Lower leg skin (tissue), 3 donors: ENCODE measurements at regions not wholly inside any gene's neighbourhood (a gene's known extent, or its start where the extent isn't known, plus 50 kb on each side); places are given as distances from the start of the nearest gene placed in this dataset.

Experiments used
- CTCF ChIP-seq, 3 donors: fragments of 450-650 bp; IDR thresholded peaks; one replicate each; pipeline ENCODE4 v1.5.1; 2016; ENCODE audit warnings: antibody characterized with exemption in 3 of 3, mild to moderate bottlenecking in 3 of 3, moderate library complexity in 2 of 3
- POLR2A ChIP-seq, 2 donors: fragments of 450-650 bp; IDR thresholded peaks; one replicate each; pipeline ENCODE4 v1.6.1; 2016 to 2017; ENCODE audit warnings: antibody characterized with exemption in 2 of 2, mild to moderate bottlenecking in 1 of 2, moderate library complexity in 1 of 2

GRCh38 chr2:18723219-18723618, 133.8 kb upstream of the NT5C1B start:
- TF ChIP-seq CTCF (IDR thresholded peaks at IDR 0.05) = no peak
- TF ChIP-seq POLR2A (IDR thresholded peaks at IDR 0.05) = no peak
